A673 (cell line): ENCODE measurements at regions not wholly inside any gene's neighbourhood (a gene's known extent, or its start where the extent isn't known, plus 50 kb on each side); places are given as distances from the start of the nearest gene placed in this dataset.

Experiments used
- BruUV-seq: library from RNA; stranded (reverse); fragments of 400-500 nt; replicated peaks from 2 replicates; lab custom pipeline; 2021; lab: Mats Ljungman, UMichigan
- CTCF ChIA-PET: fragments of 300-600 bp; sonication (Branson Sonifier 250); formaldehyde crosslinking; loops from one replicate; lab custom pipeline; 2022; ENCODE audit warnings: antibody characterized with exemption; lab: Charles Lee
- POLR2A ChIA-PET: fragments of 300-600 bp; sonication (Branson Sonifier 250); formaldehyde crosslinking; loops from one replicate; lab custom pipeline; 2022; ENCODE audit warnings: antibody characterized with exemption; ENCODE audit not compliant: low non-redundant PET; lab: Charles Lee
- DNase-seq: peaks from one replicate; pipeline ENCODE4 v3.0.0-alpha.2; 2015; ENCODE audit warnings: low spot score
- H3K27ac ChIP-seq: fragments of 200-600 bp; sonication (generic); 2 replicates; pipeline ENCODE4 v1.5.1; 2016; ENCODE audit warnings: mixed run types, low read depth, mild to moderate bottlenecking, mixed read lengths, antibody characterized with exemption, low read length; ENCODE audit not compliant: poor library complexity, severe bottlenecking
- H3K27me3 ChIP-seq: fragments of 200-600 bp; sonication (generic); replicated peaks from 2 replicates; pipeline ENCODE4 v1.6.1; 2017; ENCODE audit warnings: mixed run types, low read depth, mild to moderate bottlenecking, mixed read lengths, antibody characterized with exemption, low read length; ENCODE audit not compliant: insufficient read depth, poor library complexity
- H3K36me3 ChIP-seq: fragments of 200-600 bp; sonication (generic); 2 replicates; pipeline ENCODE4 v1.6.1; 2016; ENCODE audit warnings: mixed run types, mild to moderate bottlenecking, mixed read lengths, antibody characterized with exemption, low read length; ENCODE audit not compliant: insufficient read depth, poor library complexity, severe bottlenecking
- H3K4me1 ChIP-seq: fragments of 200-600 bp; sonication (generic); 2 replicates; pipeline ENCODE4 v1.6.1; 2017; ENCODE audit warnings: mixed run types, mild to moderate bottlenecking, mixed read lengths, antibody characterized with exemption, low read length; ENCODE audit not compliant: insufficient read depth, poor library complexity, severe bottlenecking
- H3K4me3 ChIP-seq: fragments of 200-600 bp; sonication (generic); 2 replicates; pipeline ENCODE4 v1.5.1; 2016; ENCODE audit warnings: low read depth, mixed run types, mild to moderate bottlenecking, mixed read lengths, low read length; ENCODE audit not compliant: poor library complexity, severe bottlenecking
- H3K9me3 ChIP-seq: fragments of 200-600 bp; sonication (generic); 2 replicates; pipeline ENCODE4 v1.6.1; 2016; ENCODE audit warnings: mixed run types, low read depth, mild to moderate bottlenecking, mixed read lengths, antibody characterized with exemption, low read length; ENCODE audit not compliant: poor library complexity, severe bottlenecking
- CTCF ChIP-seq: fragments of 300-800, 200-600 bp; sonication (generic); conservative IDR thresholded peaks from 2 replicates; pipeline ENCODE4 v1.5.1; 2017; ENCODE audit warnings: low read depth, mild to moderate bottlenecking, antibody characterized with exemption, low read length, moderate library complexity, mixed read lengths
- EZH2 ChIP-seq: fragments of 200-600 bp; sonication (generic); IDR thresholded peaks from 2 replicates; pipeline ENCODE4 v1.6.1; 2017; ENCODE audit warnings: borderline replicate concordance, low read depth, mild to moderate bottlenecking, mixed read lengths, antibody characterized with exemption, low read length; ENCODE audit not compliant: poor library complexity, severe bottlenecking
- intact Hi-C: fragments of 100-400 bp; cut with micrococcal nuclease; formaldehyde crosslinking; loops from one replicate; pipeline ENCODE4 v1.10.0; 2022; ENCODE audit not compliant: unreplicated experiment

GRCh38 chr15:26477044-26477443 is 295.8 kb downstream of the GABRB3 start:
- no TSS peak for BruUV-seq
- DNase-seq = no peak
- intact Hi-C loops = no loop called here
- ChIA-PET POLR2A (no interaction called here), CTCF (no interaction called here)
- Histone ChIP-seq H3K27ac (no peak overlapping the region), H3K4me3 (no peak overlapping the region), H3K9me3 (peaks cover 66% of the 10 kb centered on the region), H3K36me3 (no peaks in the 10 kb centered on the region), H3K4me1 (no peaks in the 10 kb centered on the region), H3K27me3 (no peaks in the 10 kb centered on the region)
- TF ChIP-seq CTCF (no peak), EZH2 (no peak)

GRCh38 chr15:26475554-26475953 is 297.3 kb downstream of the GABRB3 start:
- DNase-seq = no peak
- BruUV-seq = no TSS peak
- H3K4me1 ChIP-seq = no peaks in the 10 kb centered on the region
- H3K27me3 ChIP-seq = no peaks in the 10 kb centered on the region
- intact Hi-C loops = no loop called here
- H3K9me3 ChIP-seq = peaks cover 62% of the 10 kb centered on the region
- no peak overlapping the region for H3K27ac ChIP-seq
- ChIA-PET POLR2A (no interaction called here), CTCF (no interaction called here)
- no peak for TF ChIP-seq CTCF
- TF ChIP-seq EZH2 = no peak
- H3K4me3 ChIP-seq = no peak overlapping the region
- no peaks in the 10 kb centered on the region for H3K36me3 ChIP-seq

- H3K4me1 ChIP-seq = no peaks in the 10 kb centered on the region
- ChIA-PET CTCF (no interaction called here), POLR2A (no interaction called here)
- H3K9me3 ChIP-seq = peaks cover 63% of the 10 kb centered on the region
- BruUV-seq = no TSS peak
- H3K27me3 ChIP-seq = no peaks in the 10 kb centered on the region
- TF ChIP-seq EZH2 (no peak), CTCF (no peak)
- intact Hi-C loops = no loop called here
- DNase-seq = no peak
- no peak overlapping the region for H3K27ac ChIP-seq
- H3K4me3 ChIP-seq = no peak overlapping the region
- H3K36me3 ChIP-seq = no peaks in the 10 kb centered on the region
Observed at GRCh38 chr15:26472661-26473060, 300.2 kb downstream of the GABRB3 start.
